Esophagus squamous epithelium (tissue), 5 donors: ENCODE measurements at regions not wholly inside any gene's neighbourhood (a gene's known extent, or its start where the extent isn't known, plus 50 kb on each side); places are given as distances from the start of the nearest gene placed in this dataset.

ENCODE experiments used
- DNase-seq: peaks from one replicate; lab custom pipeline; 2025; lab: John Stamatoyannopoulos, UW
- H3K27ac ChIP-seq, 4 donors: fragments of 200-600 bp; sonication (generic); one replicate each; pipeline ENCODE4 v1.5.1; 2016 to 2019; ENCODE audit warnings: mild to moderate bottlenecking in 1 of 4
- H3K27me3 ChIP-seq, 4 donors: fragments of 200-600 bp; sonication (generic); 1 replicate in 3 of 4; 2 replicates in 1 of 4; pipeline versions ENCODE4 v1.5.1 to v1.6.0; 2017 to 2021; ENCODE audit warnings: antibody characterized with exemption in 1 of 4
- H3K36me3 ChIP-seq, 3 donors: fragments of 200-600 bp; sonication (generic); one replicate each; pipeline ENCODE4 v1.5.1; 2016 to 2019
- H3K4me1 ChIP-seq, 3 donors: fragments of 200-600 bp; sonication (generic); one replicate each; pipeline ENCODE4 v1.5.1; 2017 to 2019
- H3K4me3 ChIP-seq, 4 donors: fragments of 200-600 bp; sonication (generic); 1 replicate in 3 of 4; 2 replicates in 1 of 4; pipeline ENCODE4 v1.5.1; 2016 to 2019; ENCODE audit warnings: mild to moderate bottlenecking in 2 of 4, moderate library complexity in 1 of 4
- H3K9me3 ChIP-seq, 3 donors: fragments of 200-600 bp; sonication (generic); one replicate each; pipeline ENCODE4 v1.5.1; 2016 to 2019
- CTCF ChIP-seq, 6 experiments: fragments of 450-650 bp in 4 of 6; fragments of 200-600 bp in 2 of 6; sonication (generic) in 2 of 6; IDR thresholded peaks; one replicate each; pipeline ENCODE4 v1.5.1; 2016 to 2019; ENCODE audit warnings: antibody characterized with exemption in 6 of 6, mild to moderate bottlenecking in 4 of 6, moderate library complexity in 4 of 6
- POLR2A ChIP-seq, 4 donors: fragments of 450-650 bp; IDR thresholded peaks; one replicate each; pipeline ENCODE4 v1.6.1; 2017; ENCODE audit warnings: antibody characterized with exemption in 4 of 4, mild to moderate bottlenecking in 4 of 4, moderate library complexity in 3 of 4
- WGBS, 2 donors: methylation state at CpG; one replicate each; pipeline ENCODE4 v1.1.5; 2018; 5-methylcytosine and 5-hydroxymethylcytosine counted together
- intact Hi-C: fragments of 100-400 bp; cut with DNase I; formaldehyde crosslinking; loops from one replicate; pipeline ENCODE4 v1.15.0; 2022
- donor health status: DM: yes; HTN: yes; CAD: no.

- H3K27ac ChIP-seq: no peak overlapping the region
- WGBS, 2 donors: 89 to 90% methylated on average over 5 of the region's 5 CpGs
Measured at GRCh38 chr15:38195191-38195901, 57.3 kb upstream of the SPRED1 start.

GRCh38 chr15:38196076-38196475 lies 56.6 kb upstream of the SPRED1 start:
- TF ChIP-seq CTCF (IDR thresholded peaks at IDR 0.05): no peak
- TF ChIP-seq POLR2A (IDR thresholded peaks at IDR 0.05): no peak
- intact Hi-C loops: no loop called here
- WGBS, 2 donors: 16 to 33% methylated on average over 1 of the region's 1 CpG
- DNase-seq: no peak
- no peaks in the 10 kb centered on the region for H3K9me3 ChIP-seq
- no peaks in the 10 kb centered on the region for H3K36me3 ChIP-seq
- no peak overlapping the region for H3K27ac ChIP-seq
- H3K4me1 ChIP-seq: no peaks in the 10 kb centered on the region
- H3K4me3 ChIP-seq: no peak overlapping the region
- H3K27me3 ChIP-seq: no peaks in the 10 kb centered on the region

More at GRCh38 chr15:38195191-38195901, 57.3 kb upstream of the SPRED1 start:
- H3K4me3 ChIP-seq: no peak overlapping the region
- no peaks in the 10 kb centered on the region for H3K9me3 ChIP-seq
- no peaks in the 10 kb centered on the region for H3K4me1 ChIP-seq
- TF ChIP-seq POLR2A (IDR thresholded peaks at IDR 0.05) (no peak), CTCF (IDR thresholded peaks at IDR 0.05) (no peak)
- no peaks in the 10 kb centered on the region for H3K27me3 ChIP-seq
- no peaks in the 10 kb centered on the region for H3K36me3 ChIP-seq
- no peak for DNase-seq
- intact Hi-C loops: no loop called here

- intact Hi-C loops: no loop called here
- Histone ChIP-seq H3K4me1 (no peaks in the 10 kb centered on the region), H3K36me3 (no peaks in the 10 kb centered on the region), H3K27ac (no peak overlapping the region), H3K9me3 (no peaks in the 10 kb centered on the region), H3K4me3 (no peak overlapping the region), H3K27me3 (no peaks in the 10 kb centered on the region)
- no peak for DNase-seq
- TF ChIP-seq CTCF (IDR thresholded peaks at IDR 0.05): no peak
- no peak for TF ChIP-seq POLR2A (IDR thresholded peaks at IDR 0.05)
- WGBS, 2 donors: 85 to 92% methylated on average over 4 of the region's 4 CpGs
Measured at GRCh38 chr15:38197553-38197952, 55.1 kb upstream of the SPRED1 start.

- no peak for TF ChIP-seq POLR2A (IDR thresholded peaks at IDR 0.05)
- intact Hi-C loops: no loop called here
- Histone ChIP-seq H3K27ac (no peak overlapping the region), H3K27me3 (no peaks in the 10 kb centered on the region), H3K4me3 (no peak overlapping the region), H3K36me3 (no peaks in the 10 kb centered on the region), H3K9me3 (no peaks in the 10 kb centered on the region), H3K4me1 (peaks cover 0 to 11% (median 0%) of the 10 kb centered on the region in 3 donors)
- WGBS, 2 donors: 67 to 89% methylated on average over 3 of the region's 3 CpGs
- no peak for DNase-seq
Measured at GRCh38 chr15:38201714-38202113, 50.9 kb upstream of the SPRED1 start.

DNA sequence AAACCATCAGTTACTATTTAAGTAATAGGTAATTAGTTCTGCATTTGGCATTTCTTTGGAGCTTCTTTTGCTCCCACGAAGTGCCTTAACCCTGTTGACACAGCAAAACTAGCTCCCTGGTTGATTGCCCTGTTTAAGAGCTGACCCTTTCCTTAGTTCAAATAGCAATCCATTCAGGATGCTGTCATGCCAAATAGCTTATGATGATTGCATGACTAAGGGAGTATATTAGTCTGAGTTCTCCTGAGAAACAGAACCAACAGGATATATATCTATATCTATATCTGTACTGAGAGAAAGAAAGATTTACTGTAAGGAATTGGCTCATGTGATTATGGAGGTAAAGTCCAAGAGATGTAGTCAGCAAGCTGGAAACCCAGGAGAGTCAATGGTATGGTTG lies 50.3 kb upstream of the SPRED1 start:
- intact Hi-C loops: no loop called here
- Histone ChIP-seq H3K9me3 (no peaks in the 10 kb centered on the region), H3K4me1 (peaks cover 0 to 17% (median 1%) of the 10 kb centered on the region in 3 donors), H3K4me3 (no peak overlapping the region), H3K36me3 (no peaks in the 10 kb centered on the region), H3K27me3 (no peaks in the 10 kb centered on the region), H3K27ac (no peak overlapping the region)
- DNase-seq: no peak
- TF ChIP-seq CTCF (IDR thresholded peaks at IDR 0.05) (no peak), POLR2A (IDR thresholded peaks at IDR 0.05) (no peak)
- WGBS, 2 donors: 25 to 32% methylated on average over 1 of the region's 1 CpG
